Body of pancreas (tissue), 4 donors: ENCODE measurements at regions not wholly inside any gene's neighbourhood (a gene's known extent, or its start where the extent isn't known, plus 50 kb on each side); places are given as distances from the start of the nearest gene placed in this dataset.

ENCODE experiments used
- ATAC-seq: fragments of 150-250 bp; one replicate; pipeline ENCODE4 v1.9.1; 2016
- DNase-seq, 4 donors: peaks; one replicate each; pipeline ENCODE4 v3.0.0-alpha.2; 2019
- H3K27ac ChIP-seq, 4 donors: fragments of 200-600 bp; sonication (generic); 1 replicate in 3 of 4; 2 replicates in 1 of 4; pipeline versions ENCODE4 v1.5.1 to v1.6.1; 2016 to 2019; ENCODE audit warnings: mild to moderate bottlenecking in 1 of 4, mixed read lengths in 1 of 4, moderate library complexity in 1 of 4
- H3K27me3 ChIP-seq, 2 donors: fragments of 200-600 bp; sonication (generic); one replicate each; pipeline ENCODE4 v1.6.0; 2016; ENCODE audit warnings: mild to moderate bottlenecking in 1 of 2
- H3K36me3 ChIP-seq, 2 donors: fragments of 200-600 bp; sonication (generic); replicated peaks in 1 of 2; 2 replicates each; pipeline ENCODE4 v1.5.1; 2016; ENCODE audit warnings: low read depth in 2 of 2; ENCODE audit not compliant: insufficient read depth in 1 of 2
- H3K4me1 ChIP-seq: fragments of 200-600 bp; sonication (generic); one replicate; pipeline ENCODE4 v1.6.0; 2016
- H3K4me3 ChIP-seq, 2 donors: fragments of 200-600 bp; sonication (generic); 1 replicate in 1 of 2; 2 replicates in 1 of 2; pipeline ENCODE4 v1.5.1; 2016 to 2019
- H3K9me3 ChIP-seq, 3 donors: fragments of 200-600 bp; sonication (generic); 1 replicate in 2 of 3; 2 replicates in 1 of 3; pipeline ENCODE4 v1.5.1; 2016
- CTCF ChIP-seq, 7 experiments: fragments of 450-650 bp in 4 of 7; fragments of 200-600 bp in 3 of 7; sonication (generic) in 3 of 7; IDR thresholded peaks; one replicate each; pipeline ENCODE4 v1.5.1; 2016 to 2019; ENCODE audit warnings: antibody characterized with exemption in 7 of 7
- POLR2A ChIP-seq, 3 donors: fragments of 450-650 bp; IDR thresholded peaks; one replicate each; pipeline ENCODE4 v1.6.1; 2016; ENCODE audit warnings: antibody characterized with exemption in 3 of 3, mild to moderate bottlenecking in 2 of 3
- WGBS, 2 donors: methylation state at CpG; one replicate each; pipeline ENCODE4 v1.1.5; 2017; 5-methylcytosine and 5-hydroxymethylcytosine counted together
- intact Hi-C: fragments of 100-400 bp; cut with DNase I; formaldehyde crosslinking; loops from one replicate; pipeline ENCODE4 v1.15.1; 2023

- intact Hi-C loops, result no loop called here
- H3K9me3 ChIP-seq, result no peaks in the 10 kb centered on the region
- DNase-seq (no peak), ATAC-seq (no peak)
- H3K27ac ChIP-seq, result no peak overlapping the region
- 67 to 76% methylated on average over 3 of the region's 3 CpGs for WGBS, 2 donors
- H3K4me3 ChIP-seq, result no peak overlapping the region
- TF ChIP-seq CTCF (IDR thresholded peaks at IDR 0.05) (no peak), POLR2A (IDR thresholded peaks at IDR 0.05) (no peak)
- no peaks in the 10 kb centered on the region for H3K27me3 ChIP-seq
- no peaks in the 10 kb centered on the region for H3K4me1 ChIP-seq
- H3K36me3 ChIP-seq, result no peaks in the 10 kb centered on the region
Measured at GRCh38 chr7:45417735-45418134, 156.4 kb upstream of the ADCY1 start.

- intact Hi-C loops, result no loop called here
- ATAC-seq (no peak), DNase-seq (no peak)
- TF ChIP-seq POLR2A (IDR thresholded peaks at IDR 0.05), result no peak
- TF ChIP-seq CTCF (IDR thresholded peaks at IDR 0.05), result no peak
- no peaks in the 10 kb centered on the region for H3K27me3 ChIP-seq
- WGBS, 2 donors, result 44 to 51% methylated on average over 3 of the region's 3 CpGs
- H3K36me3 ChIP-seq, result no peaks in the 10 kb centered on the region
- no peaks in the 10 kb centered on the region for H3K9me3 ChIP-seq
- no peaks in the 10 kb centered on the region for H3K4me1 ChIP-seq
- no peak overlapping the region for H3K4me3 ChIP-seq
- no peak overlapping the region for H3K27ac ChIP-seq
Measured at GRCh38 chr7:45420843-45421495, 153.2 kb upstream of the ADCY1 start.

- intact Hi-C loops, result no loop called here
- ATAC-seq, result no peak
- no peak overlapping the region for H3K27ac ChIP-seq
- no peak for DNase-seq
- H3K27me3 ChIP-seq, result no peaks in the 10 kb centered on the region
- no peak overlapping the region for H3K4me3 ChIP-seq
- TF ChIP-seq POLR2A (IDR thresholded peaks at IDR 0.05) (no peak), CTCF (IDR thresholded peaks at IDR 0.05) (no peak)
- H3K36me3 ChIP-seq, result no peaks in the 10 kb centered on the region
- no peaks in the 10 kb centered on the region for H3K9me3 ChIP-seq
- H3K4me1 ChIP-seq, result no peaks in the 10 kb centered on the region
- WGBS, 2 donors, result 94 to 95% methylated on average over 1 of the region's 1 CpG
Measured at GRCh38 chr7:45421806-45422205, 152.4 kb upstream of the ADCY1 start.

- H3K4me1 ChIP-seq, result no peaks in the 10 kb centered on the region
- intact Hi-C loops, result no loop called here
- H3K9me3 ChIP-seq, result no peaks in the 10 kb centered on the region
- TF ChIP-seq CTCF (IDR thresholded peaks at IDR 0.05), result no peak
- no peak for TF ChIP-seq POLR2A (IDR thresholded peaks at IDR 0.05)
- WGBS, 2 donors, result 73 to 77% methylated on average over 8 of the region's 8 CpGs
- no peak overlapping the region for H3K4me3 ChIP-seq
- no peak overlapping the region for H3K27ac ChIP-seq
- DNase-seq (no peak), ATAC-seq (no peak)
- H3K36me3 ChIP-seq, result no peaks in the 10 kb centered on the region
- no peaks in the 10 kb centered on the region for H3K27me3 ChIP-seq
Measured at GRCh38 chr7:45430397-45430796, 143.8 kb upstream of the ADCY1 start.

GRCh38 chr7:45434167-45434784 is 139.9 kb upstream of the ADCY1 start:
- no peaks in the 10 kb centered on the region for H3K9me3 ChIP-seq
- DNase-seq, result no peak
- no peaks in the 10 kb centered on the region for H3K4me1 ChIP-seq
- no peaks in the 10 kb centered on the region for H3K36me3 ChIP-seq
- H3K27ac ChIP-seq, result no peak overlapping the region
- TF ChIP-seq CTCF (IDR thresholded peaks at IDR 0.05) (no peak), POLR2A (IDR thresholded peaks at IDR 0.05) (no peak)
- no peaks in the 10 kb centered on the region for H3K27me3 ChIP-seq
- no peak overlapping the region for H3K4me3 ChIP-seq
- 63 to 66% methylated on average over 6 of the region's 6 CpGs for WGBS, 2 donors
- no peak for ATAC-seq
- intact Hi-C loops, result no loop called here
